ENCODE measurements at regions not wholly inside any gene's neighbourhood (a gene's known extent, or its start where the extent isn't known, plus 50 kb on each side); places are given as distances from the start of the nearest gene placed in this dataset.

- no peaks in the 10 kb centered on the region for H4K20me1 ChIP-seq (ENCODE audit: insufficient read depth, low read length)
- no peaks in the 10 kb centered on the region for H3K27me3 ChIP-seq (ENCODE audit: control insufficient read depth in 2 of 2, insufficient read depth in 2 of 2, low read length in 2 of 2)
- H3K36me3 ChIP-seq (replicated peaks in 1 of 2; ENCODE audit: control insufficient read depth in 1 of 2, insufficient read depth in 2 of 2, low read length in 2 of 2), result no peaks in the 10 kb centered on the region
- Mint-ChIP-seq H3K4me3 (no peak overlapping the region), H3K27me3 (ENCODE audit: low read depth in 3 of 3) (no peaks in the 10 kb centered on the region), H3K4me1 (no peaks in the 10 kb centered on the region), H3K36me3 (no peaks in the 10 kb centered on the region), H3K27ac (no peak overlapping the region), H3K9me3 (peaks cover 0 to 10% (median 2%) of the 10 kb centered on the region in 7 donors)
- TF ChIP-seq, protein P1, sequence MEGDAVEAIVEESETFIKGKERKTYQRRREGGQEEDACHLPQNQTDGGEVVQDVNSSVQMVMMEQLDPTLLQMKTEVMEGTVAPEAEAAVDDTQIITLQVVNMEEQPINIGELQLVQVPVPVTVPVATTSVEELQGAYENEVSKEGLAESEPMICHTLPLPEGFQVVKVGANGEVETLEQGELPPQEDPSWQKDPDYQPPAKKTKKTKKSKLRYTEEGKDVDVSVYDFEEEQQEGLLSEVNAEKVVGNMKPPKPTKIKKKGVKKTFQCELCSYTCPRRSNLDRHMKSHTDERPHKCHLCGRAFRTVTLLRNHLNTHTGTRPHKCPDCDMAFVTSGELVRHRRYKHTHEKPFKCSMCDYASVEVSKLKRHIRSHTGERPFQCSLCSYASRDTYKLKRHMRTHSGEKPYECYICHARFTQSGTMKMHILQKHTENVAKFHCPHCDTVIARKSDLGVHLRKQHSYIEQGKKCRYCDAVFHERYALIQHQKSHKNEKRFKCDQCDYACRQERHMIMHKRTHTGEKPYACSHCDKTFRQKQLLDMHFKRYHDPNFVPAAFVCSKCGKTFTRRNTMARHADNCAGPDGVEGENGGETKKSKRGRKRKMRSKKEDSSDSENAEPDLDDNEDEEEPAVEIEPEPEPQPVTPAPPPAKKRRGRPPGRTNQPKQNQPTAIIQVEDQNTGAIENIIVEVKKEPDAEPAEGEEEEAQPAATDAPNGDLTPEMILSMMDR (IDR thresholded peaks at IDR 0.05), result no peak
- no peak for DNase-seq
- H3K79me2 ChIP-seq (ENCODE audit: insufficient read depth, low read length), result no peaks in the 10 kb centered on the region
- no peaks in the 10 kb centered on the region for H3K4me1 ChIP-seq (ENCODE audit: control insufficient read depth in 1 of 2, insufficient read depth in 2 of 2, low read length in 2 of 2)
- H2AFZ ChIP-seq (ENCODE audit: insufficient read depth, low read depth, low read length, poor library complexity, severe bottlenecking), result no peak overlapping the region
- no peak overlapping the region for H3K4me2 ChIP-seq (replicated peaks; ENCODE audit: extremely low read depth, low read length, poor library complexity, severe bottlenecking)
- no peak overlapping the region for H3K4me3 ChIP-seq (replicated peaks in 1 of 3; ENCODE audit: low read depth in 2 of 3, low read length in 3 of 3)
- H3K27ac ChIP-seq (ENCODE audit: low read depth in 1 of 2, low read length in 2 of 2), result no peak overlapping the region
- H3K9ac ChIP-seq (ENCODE audit: insufficient read depth, low read length, poor library complexity, severe bottlenecking), result no peak overlapping the region
- intact Hi-C loops (cut with micrococcal nuclease), result no loop called here
- peaks cover 0 to 3% of the 10 kb centered on the region in 2 donors for H3K9me3 ChIP-seq (replicated peaks in 1 of 2; ENCODE audit: control insufficient read depth in 1 of 2, insufficient read depth in 1 of 2, low read length in 2 of 2)
Observed at GRCh38 chr11:91854171-91854570, 370.4 kb upstream of the FAT3 start.

GRCh38 chr11:91851908-91852307, 372.7 kb upstream of the FAT3 start:
- intact Hi-C loops (cut with micrococcal nuclease), result no loop called here
- H3K4me3 Mint-ChIP-seq, result no peak overlapping the region
- Histone ChIP-seq H3K4me1 (ENCODE audit: control insufficient read depth in 1 of 2, insufficient read depth in 2 of 2, low read length in 2 of 2) (no peaks in the 10 kb centered on the region), H3K36me3 (replicated peaks in 1 of 2; ENCODE audit: control insufficient read depth in 1 of 2, insufficient read depth in 2 of 2, low read length in 2 of 2) (no peaks in the 10 kb centered on the region), H2AFZ (ENCODE audit: insufficient read depth, low read depth, low read length, poor library complexity, severe bottlenecking) (no peak overlapping the region), H3K79me2 (ENCODE audit: insufficient read depth, low read length) (no peaks in the 10 kb centered on the region), H3K4me2 (replicated peaks; ENCODE audit: extremely low read depth, low read length, poor library complexity, severe bottlenecking) (no peak overlapping the region), H3K27me3 (ENCODE audit: control insufficient read depth in 2 of 2, insufficient read depth in 2 of 2, low read length in 2 of 2) (no peaks in the 10 kb centered on the region), H3K9ac (ENCODE audit: insufficient read depth, low read length, poor library complexity, severe bottlenecking) (no peak overlapping the region), H3K9me3 (replicated peaks in 1 of 2; ENCODE audit: control insufficient read depth in 1 of 2, insufficient read depth in 1 of 2, low read length in 2 of 2) (peaks cover 0 to 3% of the 10 kb centered on the region in 2 donors), H3K4me3 (replicated peaks in 1 of 3; ENCODE audit: low read depth in 2 of 3, low read length in 3 of 3) (no peak overlapping the region), H4K20me1 (ENCODE audit: insufficient read depth, low read length) (no peaks in the 10 kb centered on the region), H3K27ac (ENCODE audit: low read depth in 1 of 2, low read length in 2 of 2) (no peak overlapping the region)
- H3K27ac Mint-ChIP-seq, result no peak overlapping the region
- 100% methylated on average over 2 of the region's 2 CpGs for whole genome bisulfite sequencing (ENCODE audit: insufficient coverage)
- no peak for DNase-seq
- no peaks in the 10 kb centered on the region for H3K27me3 Mint-ChIP-seq (ENCODE audit: low read depth in 3 of 3)
- H3K9me3 Mint-ChIP-seq, result peaks cover 0 to 12% (median 2%) of the 10 kb centered on the region in 7 donors
- no peaks in the 10 kb centered on the region for H3K4me1 Mint-ChIP-seq
- H3K36me3 Mint-ChIP-seq, result no peaks in the 10 kb centered on the region
- TF ChIP-seq, protein P1 (IDR thresholded peaks at IDR 0.05), result no peak

All from CD14-positive monocyte (primary cell).